Endothelial cell of umbilical vein (primary cell): ENCODE measurements at regions not wholly inside any gene's neighbourhood (a gene's known extent, or its start where the extent isn't known, plus 50 kb on each side); places are given as distances from the start of the nearest gene placed in this dataset.

Experiments
- BruUV-seq: library from RNA; stranded (reverse); fragments of 400-500 nt; replicated peaks from 2 replicates; lab custom pipeline; 2021; lab: Mats Ljungman, UMichigan
- CTCF ChIA-PET: fragments of 300-600, 350-600 bp; sonication (Branson Sonifier 250); formaldehyde crosslinking; loops from one replicate; lab custom pipeline; 2021; ENCODE audit warnings: antibody characterized with exemption, inconsistent platforms; lab: Charles Lee
- POLR2A ChIA-PET: fragments of 300-600, 350-600 bp; sonication (Branson Sonifier 250); formaldehyde crosslinking; loops from one replicate; lab custom pipeline; 2021; ENCODE audit warnings: antibody characterized with exemption, inconsistent platforms; lab: Charles Lee
- DNase-seq: peaks from one replicate; pipeline ENCODE4 v3.0.0-alpha.2; 2011; ENCODE audit warnings: low read depth, low spot score
- FAIRE-seq: peaks from 2 replicates; lab custom pipeline; 2011; peaks lifted over from hg19 to GRCh38; lab: Jason Lieb, UNC
- H2AFZ ChIP-seq: 2 replicates; pipeline ENCODE4 v1.6.0; 2012; ENCODE audit warnings: low read depth, low read length, control low read depth, inconsistent platforms
- H3K27ac ChIP-seq: 2 replicates; pipeline ENCODE4 v1.5.1; 2011; ENCODE audit warnings: low read depth, mild to moderate bottlenecking, control low read depth, low read length, moderate library complexity; ENCODE audit not compliant: insufficient read depth
- H3K27me3 ChIP-seq, 2 experiments: 2 replicates each; pipeline versions ENCODE4 v1.6.0 to v1.6.1; 2011; ENCODE audit warnings: low read length in 2 of 2, mixed read lengths in 1 of 2; ENCODE audit not compliant: control insufficient read depth in 2 of 2, insufficient read depth in 2 of 2
- H3K36me3 ChIP-seq, 2 experiments: 2 replicates in 1 of 2; 3 replicates in 1 of 2; pipeline ENCODE4 v1.5.1; 2011; ENCODE audit warnings: low read length in 2 of 2, mild to moderate bottlenecking in 1 of 2, moderate library complexity in 1 of 2; ENCODE audit not compliant: control insufficient read depth in 2 of 2, insufficient read depth in 2 of 2; ENCODE audit errors: extremely low read depth in 1 of 2
- H3K4me1 ChIP-seq: 3 replicates; pipeline ENCODE4 v1.5.1; 2011; ENCODE audit warnings: mild to moderate bottlenecking, low read length; ENCODE audit not compliant: control insufficient read depth, insufficient read depth; ENCODE audit errors: extremely low read depth
- H3K4me2 ChIP-seq: 2 replicates; pipeline ENCODE4 v1.6.1; 2011; ENCODE audit warnings: low read length, control low read depth, mixed read lengths; ENCODE audit not compliant: insufficient read depth
- H3K4me3 ChIP-seq, 3 experiments: fragments of 200-600 bp in 1 of 3; sonication (generic), shearing (Covaris generic) in 1 of 3; replicated peaks in 1 of 3; 2 replicates each; pipeline ENCODE4 v1.5.1; 2011 to 2016; ENCODE audit warnings: control low read depth in 3 of 3, low read length in 3 of 3, mild to moderate bottlenecking in 2 of 3, inconsistent platforms in 1 of 3, low read depth in 1 of 3, moderate library complexity in 1 of 3; ENCODE audit not compliant: insufficient read depth in 1 of 3
- H3K79me2 ChIP-seq: 2 replicates; pipeline ENCODE4 v1.6.0; 2012; ENCODE audit warnings: low read length, inconsistent platforms; ENCODE audit not compliant: control insufficient read depth, insufficient read depth
- H3K9ac ChIP-seq: replicated peaks from 2 replicates; pipeline ENCODE3; 2011; ENCODE audit warnings: low read length, control low read depth; ENCODE audit not compliant: insufficient read depth; ENCODE audit errors: extremely low read depth
- H3K9me1 ChIP-seq: replicated peaks from 3 replicates; pipeline ENCODE4 v1.6.0; 2011; ENCODE audit warnings: mild to moderate bottlenecking, low read length; ENCODE audit not compliant: control insufficient read depth, insufficient read depth; ENCODE audit errors: extremely low read depth
- H3K9me3 ChIP-seq: replicated peaks from 2 replicates; pipeline ENCODE4 v1.5.1; 2012; ENCODE audit warnings: low read length, inconsistent platforms; ENCODE audit not compliant: control insufficient read depth, insufficient read depth
- H4K20me1 ChIP-seq: replicated peaks from 2 replicates; pipeline ENCODE3; 2011; ENCODE audit warnings: mild to moderate bottlenecking, low read length; ENCODE audit not compliant: control insufficient read depth, insufficient read depth; ENCODE audit errors: extremely low read depth
- EZH2 ChIP-seq: IDR thresholded peaks from 2 replicates; pipeline ENCODE4 v1.6.1; 2012; ENCODE audit warnings: borderline replicate concordance, low read depth, mild to moderate bottlenecking, moderate library complexity, low read length, inconsistent platforms; ENCODE audit not compliant: severe bottlenecking
- FOS ChIP-seq: IDR thresholded peaks from 2 replicates; pipeline ENCODE4 v1.6.1; 2011; ENCODE audit warnings: mild to moderate bottlenecking, low read length, moderate library complexity, borderline replicate concordance; ENCODE audit not compliant: insufficient read depth
- GATA2 ChIP-seq: IDR thresholded peaks from 2 replicates; pipeline ENCODE4 v1.7.0; 2011; ENCODE audit warnings: low read depth, mild to moderate bottlenecking, moderate library complexity, mixed read lengths, low read length; ENCODE audit not compliant: insufficient read length, insufficient read depth
- JUN ChIP-seq: IDR thresholded peaks from 2 replicates; pipeline ENCODE4 v1.6.1; 2011; ENCODE audit warnings: borderline replicate concordance, low read depth; ENCODE audit not compliant: insufficient read length, insufficient read depth
- MYC ChIP-seq: IDR thresholded peaks from one replicate; pipeline ENCODE4 v1.6.1; 2011; ENCODE audit warnings: mild to moderate bottlenecking, low read depth, low read length
- POLR2A ChIP-seq: IDR thresholded peaks from 2 replicates; pipeline ENCODE4 v1.6.1; 2012; ENCODE audit warnings: low read depth, mild to moderate bottlenecking, control low read depth, low read length
- POLR2AphosphoS5 ChIP-seq: IDR thresholded peaks from 2 replicates; pipeline ENCODE4 v1.6.1; 2012; ENCODE audit warnings: low read depth, mild to moderate bottlenecking, control low read depth, low read length, moderate library complexity; ENCODE audit not compliant: insufficient read depth
- dilution Hi-C: fragments of 300-500 bp; cut with MboI; formaldehyde crosslinking; loops from one replicate; pipeline ENCODE4 v1.15.0; 2019; ENCODE audit warnings: low sequenced_read_pairs; ENCODE audit not compliant: extremely low pct_ligation_motif_present
- intact Hi-C: fragments of 100-400 bp; cut with micrococcal nuclease; formaldehyde crosslinking; loops from one replicate; pipeline ENCODE4 v1.10.0; 2022
- TF ChIP-seq, protein P1 (sequence below), 2 donors: IDR thresholded peaks; 1 replicate in 1 of 2; 2 replicates in 1 of 2; pipeline ENCODE4 v1.5.1; 2011; ENCODE audit warnings: low read length in 2 of 2, mild to moderate bottlenecking in 2 of 2, moderate library complexity in 2 of 2, control low read depth in 1 of 2, inconsistent platforms in 1 of 2, low read depth in 1 of 2; ENCODE audit not compliant: insufficient read depth in 1 of 2; ENCODE audit errors: extremely low read depth in 1 of 2
- TF ChIP-seq, protein P2 (sequence below): IDR thresholded peaks from 2 replicates; pipeline ENCODE4 v1.6.1; 2011; ENCODE audit not compliant: insufficient read depth, insufficient read length

DNA sequence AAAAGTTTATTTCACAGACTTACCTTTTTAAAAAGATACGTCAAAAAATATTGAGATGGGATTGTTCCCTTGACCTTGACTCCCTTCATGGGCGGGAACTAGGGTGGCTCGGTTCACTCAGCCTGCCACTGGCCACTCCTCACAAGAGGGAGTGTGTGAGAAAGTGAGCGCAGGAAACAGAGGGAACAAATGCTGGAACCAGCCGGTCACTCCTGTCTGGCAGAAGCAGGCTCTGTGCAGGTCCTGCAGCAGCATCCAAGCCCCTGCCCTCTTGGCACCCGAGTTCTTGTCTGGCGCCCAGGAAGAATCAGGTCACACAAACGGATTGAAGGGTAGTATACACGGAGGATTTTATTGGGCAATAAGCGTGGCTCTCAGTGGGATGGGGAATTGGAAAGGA lies 58.9 kb downstream of the ZNF648 start:
- Histone ChIP-seq H3K36me3 (no peaks in the 10 kb centered on the region), H3K9me3 (no peaks in the 10 kb centered on the region), H3K9ac (no peak overlapping the region), H3K27ac (no peak overlapping the region), H3K79me2 (no peaks in the 10 kb centered on the region), H3K27me3 (no peaks in the 10 kb centered on the region), H3K4me2 (no peak overlapping the region), H4K20me1 (no peaks in the 10 kb centered on the region), H2AFZ (no peak overlapping the region), H3K9me1 (no peaks in the 10 kb centered on the region), H3K4me3 (no peak overlapping the region), H3K4me1 (no peaks in the 10 kb centered on the region)
- dilution Hi-C loops (no loop called here), intact Hi-C loops (no loop called here)
- CTCF ChIA-PET, result no interaction called here
- TF ChIP-seq EZH2 (no peak), MYC (no peak), FOS (no peak), JUN (no peak), POLR2A (no peak), GATA2 (no peak), POLR2AphosphoS5 (no peak)
- TF ChIP-seq, protein P1, sequence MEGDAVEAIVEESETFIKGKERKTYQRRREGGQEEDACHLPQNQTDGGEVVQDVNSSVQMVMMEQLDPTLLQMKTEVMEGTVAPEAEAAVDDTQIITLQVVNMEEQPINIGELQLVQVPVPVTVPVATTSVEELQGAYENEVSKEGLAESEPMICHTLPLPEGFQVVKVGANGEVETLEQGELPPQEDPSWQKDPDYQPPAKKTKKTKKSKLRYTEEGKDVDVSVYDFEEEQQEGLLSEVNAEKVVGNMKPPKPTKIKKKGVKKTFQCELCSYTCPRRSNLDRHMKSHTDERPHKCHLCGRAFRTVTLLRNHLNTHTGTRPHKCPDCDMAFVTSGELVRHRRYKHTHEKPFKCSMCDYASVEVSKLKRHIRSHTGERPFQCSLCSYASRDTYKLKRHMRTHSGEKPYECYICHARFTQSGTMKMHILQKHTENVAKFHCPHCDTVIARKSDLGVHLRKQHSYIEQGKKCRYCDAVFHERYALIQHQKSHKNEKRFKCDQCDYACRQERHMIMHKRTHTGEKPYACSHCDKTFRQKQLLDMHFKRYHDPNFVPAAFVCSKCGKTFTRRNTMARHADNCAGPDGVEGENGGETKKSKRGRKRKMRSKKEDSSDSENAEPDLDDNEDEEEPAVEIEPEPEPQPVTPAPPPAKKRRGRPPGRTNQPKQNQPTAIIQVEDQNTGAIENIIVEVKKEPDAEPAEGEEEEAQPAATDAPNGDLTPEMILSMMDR (IDR thresholded peaks at IDR 0.05; ENCODE audit: extremely low read depth in 1 of 2, insufficient read depth in 1 of 2, low read depth in 1 of 2, low read length in 2 of 2), result no peak
- TF ChIP-seq, protein P2, sequence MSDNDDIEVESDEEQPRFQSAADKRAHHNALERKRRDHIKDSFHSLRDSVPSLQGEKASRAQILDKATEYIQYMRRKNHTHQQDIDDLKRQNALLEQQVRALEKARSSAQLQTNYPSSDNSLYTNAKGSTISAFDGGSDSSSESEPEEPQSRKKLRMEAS, result no peak
- no peak for DNase-seq
- POLR2A ChIA-PET, result no interaction called here
- FAIRE-seq, result no peak
- BruUV-seq, result no TSS peak
